ENCODE measurements at regions not wholly inside any gene's neighbourhood (a gene's known extent, or its start where the extent isn't known, plus 50 kb on each side); places are given as distances from the start of the nearest gene placed in this dataset.

DNA sequence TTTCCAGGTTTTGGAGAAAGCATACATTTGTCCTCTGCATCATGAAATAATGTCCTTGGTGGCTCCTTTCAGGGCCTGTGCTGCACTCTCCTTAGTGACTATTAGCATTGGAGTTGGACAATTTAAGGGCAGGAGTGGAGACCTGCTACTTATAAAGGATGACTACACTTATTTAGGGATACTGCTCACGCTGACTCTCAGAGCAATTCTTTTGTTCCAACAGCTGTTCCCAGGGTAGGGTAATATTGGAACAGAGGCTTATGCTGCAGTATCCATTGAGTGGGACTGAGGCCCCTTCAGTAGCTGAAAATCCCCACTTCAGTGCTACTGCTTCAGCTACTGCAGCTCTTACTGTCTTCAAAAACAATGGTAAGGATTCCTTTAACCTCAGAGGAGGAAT, 84.6 kb downstream of the GPR88 start:
- TF ChIP-seq CTCF (IDR thresholded peaks at IDR 0.05; ENCODE audit: low read depth, low read length) = no peak

GRCh38 chr1:100622966-100623762, 85.2 kb downstream of the GPR88 start:
- no peak for TF ChIP-seq CTCF (IDR thresholded peaks at IDR 0.05; ENCODE audit: low read depth, low read length)
- H3K4me3 ChIP-seq (ENCODE audit: low read depth, low read length) = no peak overlapping the region

More for the DNA sequence above, 84.6 kb downstream of the GPR88 start:
- no peak overlapping the region for H3K4me3 ChIP-seq (ENCODE audit: low read depth, low read length)

GRCh38 chr1:100624886-100625610, 87.1 kb downstream of the GPR88 start:
- no peak for TF ChIP-seq CTCF (IDR thresholded peaks at IDR 0.05; ENCODE audit: low read depth, low read length)
- H3K4me3 ChIP-seq (ENCODE audit: low read depth, low read length) = no peak overlapping the region

GRCh38 chr1:100626397-100626796, 88.5 kb downstream of the GPR88 start:
- TF ChIP-seq CTCF (IDR thresholded peaks at IDR 0.05; ENCODE audit: low read depth, low read length) = no peak

DNA sequence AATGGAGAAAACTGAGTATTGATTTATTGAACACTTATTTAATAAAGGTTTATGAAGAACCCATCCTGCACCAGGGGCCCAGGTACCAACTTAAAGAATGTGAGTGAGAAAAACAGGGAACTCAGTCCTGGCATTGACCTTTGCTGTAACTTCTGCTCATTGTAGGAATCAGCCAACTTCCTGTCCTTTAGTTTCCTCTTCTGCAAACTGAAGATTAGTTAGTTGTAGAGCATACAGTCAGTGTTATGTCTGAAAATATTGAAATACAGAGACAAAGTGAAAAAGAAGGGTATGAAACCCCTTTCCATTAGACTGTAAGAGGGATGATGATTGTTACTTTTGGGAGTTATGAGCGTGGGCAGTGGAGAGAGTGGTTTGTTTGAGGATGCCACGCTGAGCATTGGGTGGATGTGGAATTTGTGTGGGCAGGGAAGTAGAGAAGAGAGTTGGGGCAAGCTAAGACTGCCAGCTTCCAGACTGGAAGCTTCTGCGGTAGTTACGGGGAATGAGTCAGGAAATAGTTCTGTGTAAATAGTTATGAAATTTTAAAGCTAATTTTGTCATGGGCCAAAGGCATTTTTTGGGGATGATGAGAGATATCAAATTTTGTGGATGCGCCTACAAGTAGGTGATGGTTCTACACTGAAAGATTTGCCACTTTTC, 89.2 kb downstream of the GPR88 start:
- H3K4me3 ChIP-seq (ENCODE audit: low read depth, low read length) = no peak overlapping the region
- TF ChIP-seq CTCF (IDR thresholded peaks at IDR 0.05; ENCODE audit: low read depth, low read length) = no peak

More at GRCh38 chr1:100626397-100626796, 88.5 kb downstream of the GPR88 start:
- H3K4me3 ChIP-seq (ENCODE audit: low read depth, low read length) = no peak overlapping the region

- no peak overlapping the region for H3K4me3 ChIP-seq (ENCODE audit: low read depth, low read length)
- TF ChIP-seq CTCF (IDR thresholded peaks at IDR 0.05; ENCODE audit: low read depth, low read length) = no peak
Measured at GRCh38 chr1:100627936-100628335, 90.0 kb downstream of the GPR88 start.
